Spleen (tissue), 7 donors: ENCODE measurements at regions not wholly inside any gene's neighbourhood (a gene's known extent, or its start where the extent isn't known, plus 50 kb on each side); places are given as distances from the start of the nearest gene placed in this dataset.
"Not testable (repeated sequence)": the region's sequence is repeated elsewhere in the genome, so short reads cannot be mapped to it uniquely, and the experiment has no call there.

Experiments used
- CTCF ChIP-seq, 11 experiments: fragments of 200-600 bp in 7 of 11; fragments of 450-650 bp in 4 of 11; sonication (generic) in 4 of 11; IDR thresholded peaks in 8 of 11; conservative IDR thresholded peaks in 3 of 11; 1 replicate in 7 of 11; 2 replicates in 4 of 11; pipeline versions ENCODE4 v1.4.0 to v1.8.0; 2016 to 2021; ENCODE audit warnings: antibody characterized with exemption in 11 of 11, inconsistent platforms in 4 of 11, mild to moderate bottlenecking in 1 of 11
- POLR2AphosphoS5 ChIP-seq, 3 donors: sonication (generic); formaldehyde crosslinking; IDR thresholded peaks; one replicate each; pipeline ENCODE4 v1.5.1; 2017; ENCODE audit warnings: antibody characterized with exemption in 3 of 3
- donor health status: DM: no; HTN: no; CAD: no; lungs with moderate emphysema.
- donor health status: DM: no; HTN: no; CAD: no.
- donor health status: DM: no; HTN: no; CAD: no.

GRCh38 chr16:85451142-85451541 is 162.0 kb upstream of the GSE1 start:
- not testable (repeated sequence) for TF ChIP-seq CTCF (IDR thresholded peaks at IDR 0.05 in 8 of 11, conservative IDR thresholded peaks at IDR 0.05 in 3 of 11); POLR2AphosphoS5 (IDR thresholded peaks at IDR 0.05)
